ENCODE measurements at regions not wholly inside any gene's neighbourhood (a gene's known extent, or its start where the extent isn't known, plus 50 kb on each side); places are given as distances from the start of the nearest gene placed in this dataset.
"Not testable (repeated sequence)": the region's sequence is repeated elsewhere in the genome, so short reads cannot be mapped to it uniquely, and the experiment has no call there.

- DNase-seq (ENCODE audit: low spot score) = no peak
These were observed 264.9 kb downstream of the CCER1 start for GRCh38 chr12:90690120-90690519.

GRCh38 chr12:90687682-90688081 lies 267.3 kb downstream of the CCER1 start:
- DNase-seq (ENCODE audit: low spot score) = not testable (repeated sequence)

GRCh38 chr12:90683871-90684270 lies 271.1 kb downstream of the CCER1 start:
- DNase-seq (ENCODE audit: low spot score) = no peak

GRCh38 chr12:90682398-90682797 lies 272.6 kb downstream of the CCER1 start:
- DNase-seq (ENCODE audit: low spot score) = no peak

- no peak for DNase-seq (ENCODE audit: low spot score)
These were observed 275.3 kb downstream of the CCER1 start for GRCh38 chr12:90679674-90680073.

GRCh38 chr12:90677552-90677951 lies 277.4 kb downstream of the CCER1 start:
- no peak for DNase-seq (ENCODE audit: low spot score)

GRCh38 chr12:90677055-90677454 lies 277.9 kb downstream of the CCER1 start:
- DNase-seq (ENCODE audit: low spot score) = no peak

GRCh38 chr12:90675106-90675505 lies 279.9 kb downstream of the CCER1 start:
- DNase-seq (ENCODE audit: low spot score) = no peak

- no peak for DNase-seq (ENCODE audit: low spot score)
These were observed 282.9 kb downstream of the CCER1 start for GRCh38 chr12:90672081-90672480.

GRCh38 chr12:90663949-90664348 lies 291.0 kb downstream of the CCER1 start:
- DNase-seq (ENCODE audit: low spot score) = not testable (repeated sequence)

GRCh38 chr12:90659060-90659459 lies 295.9 kb downstream of the CCER1 start:
- DNase-seq (ENCODE audit: low spot score) = no peak

GRCh38 chr12:90653040-90653439 lies 301.9 kb downstream of the CCER1 start:
- no peak for DNase-seq (ENCODE audit: low spot score)

- DNase-seq (ENCODE audit: low spot score) = no peak
These were observed 302.7 kb downstream of the CCER1 start for GRCh38 chr12:90652280-90652679.

GRCh38 chr12:90645181-90645580 lies 309.8 kb downstream of the CCER1 start:
- DNase-seq (ENCODE audit: low spot score) = no peak

- no peak for DNase-seq (ENCODE audit: low spot score)
These were observed 323.3 kb downstream of the CCER1 start for GRCh38 chr12:90631591-90632212.

GRCh38 chr12:90630006-90630405 lies 325.0 kb downstream of the CCER1 start:
- no peak for DNase-seq (ENCODE audit: low spot score)

- DNase-seq (ENCODE audit: low spot score) = no peak
These were observed 326.8 kb downstream of the CCER1 start for GRCh38 chr12:90628213-90628612.

- DNase-seq (ENCODE audit: low spot score) = no peak
These were observed 327.6 kb downstream of the CCER1 start for GRCh38 chr12:90627180-90627896.

- no peak for DNase-seq (ENCODE audit: low spot score)
These were observed 332.5 kb downstream of the CCER1 start for GRCh38 chr12:90622431-90622830.

- no peak for DNase-seq (ENCODE audit: low spot score)
These were observed 333.0 kb downstream of the CCER1 start for GRCh38 chr12:90621927-90622326.

GRCh38 chr12:90619943-90620342 lies 335.0 kb downstream of the CCER1 start:
- DNase-seq (ENCODE audit: low spot score) = no peak

- no peak for DNase-seq (ENCODE audit: low spot score)
These were observed 336.4 kb downstream of the CCER1 start for GRCh38 chr12:90618586-90618985.

- DNase-seq (ENCODE audit: low spot score) = no peak
These were observed 343.1 kb downstream of the CCER1 start for GRCh38 chr12:90611891-90612290.

- DNase-seq (ENCODE audit: low spot score) = no peak
These were observed 343.9 kb downstream of the CCER1 start for GRCh38 chr12:90611048-90611447.

Data from HuH-7.5 (cell line).